HG03565 (cell line): ENCODE measurements at regions not wholly inside any gene's neighbourhood (a gene's known extent, or its start where the extent isn't known, plus 50 kb on each side); places are given as distances from the start of the nearest gene placed in this dataset.

Source experiments
- ATAC-seq: cut with Tn5 transposase; IDR thresholded peaks from one replicate; pipeline ENCODE4 v1.9.1; 2021; ENCODE audit warnings: mild to moderate bottlenecking, moderate library complexity; ENCODE audit not compliant: unreplicated experiment

DNA sequence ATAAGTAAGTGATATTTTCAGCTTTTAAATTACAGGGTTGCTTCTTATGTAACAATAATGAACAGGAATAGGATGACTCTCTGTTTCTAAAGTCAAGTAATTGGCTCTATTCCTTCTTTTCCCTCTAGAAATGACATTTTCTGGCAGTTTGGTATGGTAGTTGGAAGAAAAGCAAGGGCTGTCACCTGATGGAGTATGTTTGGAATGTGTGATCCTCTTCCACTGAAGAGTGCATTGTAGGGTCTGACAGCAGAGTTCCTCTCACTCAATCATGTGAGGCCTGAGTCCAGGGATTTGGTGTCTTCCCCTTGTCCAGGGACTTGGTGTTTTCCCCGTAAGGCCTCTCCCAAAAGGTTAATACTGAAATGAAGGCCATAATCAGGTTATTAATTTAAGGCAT is 233.8 kb upstream of the FBXL7 start:
- no peak for ATAC-seq

- ATAC-seq = no peak
Observed at GRCh38 chr5:15263942-15264341, 236.0 kb upstream of the FBXL7 start.

DNA sequence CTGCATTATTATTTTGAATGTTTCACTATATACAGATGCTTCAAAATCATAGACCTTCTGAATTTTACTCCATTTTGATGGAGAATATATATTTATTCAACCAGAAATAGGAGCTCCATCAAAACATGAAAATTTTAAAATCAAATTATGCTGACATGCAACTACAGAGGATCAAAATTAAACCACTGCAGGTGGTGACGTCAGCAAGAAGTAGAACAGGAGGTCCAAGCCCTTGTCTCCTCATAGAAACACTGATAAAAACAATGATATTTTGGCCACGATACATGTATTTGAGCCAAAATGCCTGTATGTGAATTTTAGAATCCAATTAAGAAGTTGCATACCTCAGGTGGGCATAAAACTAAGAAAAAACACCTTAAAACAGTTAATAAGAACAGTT is 236.6 kb upstream of the FBXL7 start:
- ATAC-seq = no peak

GRCh38 chr5:15261269-15261995 is 238.5 kb upstream of the FBXL7 start:
- no peak for ATAC-seq

- ATAC-seq = no peak
Observed at GRCh38 chr5:15260356-15261268, 239.4 kb upstream of the FBXL7 start.

DNA sequence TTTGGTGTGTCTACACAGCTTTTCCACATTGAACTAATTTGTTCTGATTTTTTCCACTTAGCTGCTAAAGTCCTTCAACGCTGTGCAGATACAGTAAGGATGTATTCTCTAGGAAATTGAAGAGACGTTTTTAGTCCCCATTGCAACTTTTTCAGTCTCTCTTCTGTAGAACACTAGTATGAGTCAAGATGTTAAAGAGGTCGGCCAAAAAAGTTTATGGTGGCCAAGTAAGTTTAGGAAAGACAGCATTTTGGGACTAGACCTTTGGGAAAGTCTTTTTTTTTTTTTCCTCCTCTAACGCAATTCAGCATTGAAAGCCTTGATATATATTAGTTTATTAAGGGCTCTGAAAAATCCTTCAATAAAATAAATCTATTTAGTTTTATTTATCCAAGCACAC is 243.5 kb upstream of the FBXL7 start:
- no peak for ATAC-seq

- no peak for ATAC-seq
Observed at GRCh38 chr5:15255576-15255975, 244.4 kb upstream of the FBXL7 start.

DNA sequence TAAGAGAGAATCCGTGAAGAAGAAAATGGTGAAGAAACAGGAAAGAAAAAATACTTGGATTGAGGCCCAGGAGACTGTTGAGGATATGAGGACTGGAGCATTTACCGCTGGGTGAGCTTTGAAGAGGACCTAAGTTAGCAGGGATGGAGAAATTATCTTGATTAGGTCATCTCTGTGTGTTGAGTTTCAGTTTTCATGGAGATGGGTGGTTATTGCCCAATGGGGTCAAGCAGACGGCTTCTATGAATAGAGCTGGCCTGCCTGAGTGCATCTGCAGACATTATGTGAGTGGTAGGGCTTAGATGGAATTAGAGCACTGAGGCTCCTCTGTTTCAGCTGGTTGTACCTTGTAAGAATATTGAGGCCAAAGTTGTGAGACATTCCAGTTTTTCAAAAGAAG is 245.4 kb upstream of the FBXL7 start:
- no peak for ATAC-seq

- ATAC-seq = no peak
Observed at GRCh38 chr5:15252331-15252730, 247.6 kb upstream of the FBXL7 start.

DNA sequence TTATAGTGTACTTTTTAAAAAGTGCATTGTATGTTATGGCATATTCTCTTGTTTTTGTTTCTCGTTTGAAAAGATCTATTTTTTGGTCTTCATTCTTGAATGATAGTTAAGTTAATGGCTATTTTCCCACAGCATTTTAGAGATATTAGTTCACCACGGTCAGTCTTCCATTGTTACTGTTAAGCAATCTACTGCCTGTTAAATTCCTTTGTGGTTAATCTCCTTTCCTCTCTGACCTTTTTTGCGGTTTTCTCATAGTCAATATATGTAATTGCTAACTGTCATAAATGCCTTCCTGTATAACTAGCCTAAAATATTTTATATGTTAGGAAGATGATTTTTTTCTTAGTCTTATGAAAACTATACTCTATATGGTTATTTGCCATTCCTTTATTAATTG is 250.8 kb upstream of the FBXL7 start:
- no peak for ATAC-seq

- ATAC-seq = no peak
Observed at GRCh38 chr5:15248731-15249130, 251.2 kb upstream of the FBXL7 start.

- no peak for ATAC-seq
Observed at GRCh38 chr5:15245913-15246312, 254.1 kb upstream of the FBXL7 start.

- no peak for ATAC-seq
Observed at GRCh38 chr5:15243301-15244020, 256.5 kb upstream of the FBXL7 start.

DNA sequence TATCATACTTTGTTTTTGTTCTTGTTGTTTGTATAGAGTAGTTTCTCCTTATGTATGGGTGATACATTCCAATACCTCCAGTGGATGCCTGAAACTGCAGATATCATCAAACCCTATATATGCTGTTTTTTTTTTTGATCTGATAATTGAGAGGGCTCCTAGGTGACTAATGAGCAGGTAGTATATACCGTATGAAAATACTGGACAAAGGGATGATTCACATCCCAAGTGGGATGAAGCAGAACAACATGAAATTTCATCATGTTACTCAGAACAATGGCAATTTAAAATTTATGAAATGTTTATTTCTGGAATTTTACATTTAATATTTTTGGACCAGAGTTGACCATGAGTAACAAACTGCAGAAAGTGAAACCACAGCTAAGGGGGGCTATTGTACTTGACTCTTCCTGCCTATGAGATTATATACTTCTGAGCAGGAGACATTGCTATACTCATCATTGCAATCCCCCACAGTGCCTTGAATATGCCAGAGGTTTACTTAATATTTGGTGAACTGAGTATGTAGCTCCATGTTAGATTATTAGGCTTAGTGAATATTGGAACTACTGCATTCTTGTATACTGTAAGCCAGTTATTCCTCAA is 258.7 kb upstream of the FBXL7 start:
- ATAC-seq = no peak

DNA sequence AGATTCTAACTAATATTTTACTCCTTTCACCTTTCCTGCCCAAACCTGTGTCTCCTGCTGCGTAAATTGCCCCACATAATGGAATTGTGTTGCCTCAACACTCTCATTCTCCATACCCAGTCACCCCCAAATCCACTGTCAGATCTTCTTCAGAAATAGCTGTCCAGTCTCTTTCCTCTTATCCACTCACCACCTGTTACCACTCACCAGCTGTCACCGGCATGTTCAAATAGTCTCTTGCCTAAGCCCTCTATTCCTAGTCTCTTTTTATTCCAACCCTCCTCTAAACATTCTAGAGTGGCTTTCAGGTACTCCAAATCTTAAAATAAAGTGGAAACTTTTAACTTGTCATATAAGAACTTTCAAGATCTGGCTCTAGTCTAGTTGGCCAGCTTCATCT is 262.0 kb upstream of the FBXL7 start:
- no peak for ATAC-seq

GRCh38 chr5:15236911-15237508 is 263.0 kb upstream of the FBXL7 start:
- ATAC-seq = no peak

DNA sequence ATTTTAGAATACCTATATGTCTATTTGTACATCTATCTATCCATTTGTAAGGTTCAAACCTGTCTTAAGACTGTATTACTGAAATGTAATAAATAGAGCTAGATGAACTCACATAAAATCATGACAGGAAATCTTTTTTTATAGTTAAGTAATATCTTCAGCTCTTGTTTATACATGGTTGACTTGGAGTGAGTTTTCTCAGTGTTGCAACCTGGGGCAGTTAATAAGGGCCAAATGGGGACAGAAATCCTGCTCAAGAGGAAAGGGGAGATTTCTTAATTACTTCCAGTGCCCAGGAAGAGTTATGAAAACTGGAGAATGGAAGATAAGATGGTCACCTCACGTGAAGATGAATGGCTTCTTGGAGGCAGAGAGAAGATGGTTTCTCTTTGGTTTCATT is 265.1 kb upstream of the FBXL7 start:
- ATAC-seq = no peak

- ATAC-seq = no peak
Observed at GRCh38 chr5:15234366-15234765, 265.6 kb upstream of the FBXL7 start.

DNA sequence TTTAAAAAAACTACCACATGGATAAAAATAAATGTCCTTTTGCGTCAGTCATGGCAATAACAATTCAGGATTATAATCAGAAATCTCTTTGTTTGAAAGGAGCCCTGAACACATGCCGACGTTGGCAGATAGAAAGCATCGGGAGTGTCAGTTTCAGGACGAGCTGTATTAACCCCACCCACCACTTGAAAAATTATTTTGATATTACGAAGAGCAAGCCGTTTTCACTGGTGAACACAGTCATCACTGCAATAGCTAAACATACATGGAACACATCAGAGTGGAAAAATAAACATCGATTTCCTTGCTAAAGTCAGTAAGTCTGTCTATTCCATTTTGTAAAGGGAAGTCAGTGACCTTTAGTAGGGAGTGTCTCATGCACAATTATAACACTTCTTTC is 266.4 kb upstream of the FBXL7 start:
- ATAC-seq = no peak

GRCh38 chr5:15222156-15222555 is 277.8 kb upstream of the FBXL7 start:
- ATAC-seq = no peak

DNA sequence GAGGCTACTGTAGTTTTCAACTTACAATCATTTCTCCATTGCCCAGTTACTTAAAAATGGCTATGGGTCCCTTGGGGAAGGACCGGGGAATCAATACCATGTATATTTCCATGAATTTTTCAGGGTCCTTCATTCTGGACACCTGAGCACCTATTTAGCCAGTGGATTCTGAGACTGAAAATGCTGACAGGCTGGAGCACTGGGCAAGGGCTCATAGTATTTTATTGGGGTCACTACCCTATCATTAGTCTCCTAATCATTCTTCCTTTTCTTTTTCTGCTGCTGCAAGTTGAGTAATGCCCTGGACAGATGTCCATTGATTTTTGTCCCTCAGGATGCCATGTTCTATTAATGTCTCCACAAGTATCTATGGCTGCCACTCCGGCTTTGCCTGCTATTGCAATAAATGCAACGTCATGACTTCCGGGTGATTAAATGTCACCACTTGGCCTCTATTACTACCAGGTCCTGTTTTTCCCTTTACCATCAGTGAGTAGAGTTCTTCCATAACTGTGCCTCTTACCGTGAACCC is 279.3 kb upstream of the FBXL7 start:
- no peak for ATAC-seq
